GM21381 (cell line): ENCODE measurements at regions not wholly inside any gene's neighbourhood (a gene's known extent, or its start where the extent isn't known, plus 50 kb on each side); places are given as distances from the start of the nearest gene placed in this dataset.
"Not testable (repeated sequence)": the region's sequence is repeated elsewhere in the genome, so short reads cannot be mapped to it uniquely, and the experiment has no call there.

Source experiments
- ATAC-seq: cut with Tn5 transposase; IDR thresholded peaks from one replicate; pipeline ENCODE4 v1.9.1; 2021; ENCODE audit warnings: mild to moderate bottlenecking, moderate library complexity; ENCODE audit not compliant: unreplicated experiment

- not testable (repeated sequence) for ATAC-seq
These were observed 57.4 kb downstream of the FTHL17 start for GRCh38 chrX:31014474-31014873.

GRCh38 chrX:31012509-31013025 lies 59.3 kb downstream of the FTHL17 start:
- no peak for ATAC-seq

DNA sequence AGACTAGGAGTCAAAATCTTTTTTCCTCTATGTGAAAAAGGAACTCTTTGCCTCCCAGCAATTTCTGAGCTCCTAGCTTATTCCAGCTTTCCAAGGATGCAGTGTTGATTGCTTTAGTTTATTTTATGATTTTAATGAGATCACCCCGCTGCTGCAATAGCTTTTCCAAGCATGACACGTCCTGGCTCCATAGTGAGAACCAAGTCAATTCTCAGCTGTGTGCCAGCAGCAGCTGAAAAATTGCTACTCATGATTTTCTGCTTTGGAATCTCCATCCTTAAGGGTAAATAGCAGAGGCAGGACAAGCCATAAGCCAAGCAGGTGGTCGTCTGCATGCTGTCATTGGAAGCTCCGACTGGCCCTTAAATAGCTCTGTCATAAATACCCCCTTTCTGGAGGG lies 64.5 kb downstream of the FTHL17 start:
- ATAC-seq = no peak

- ATAC-seq = no peak
These were observed 65.8 kb downstream of the FTHL17 start for GRCh38 chrX:31006027-31006426.

GRCh38 chrX:30997411-30997810 lies 74.4 kb downstream of the FTHL17 start:
- no peak for ATAC-seq

DNA sequence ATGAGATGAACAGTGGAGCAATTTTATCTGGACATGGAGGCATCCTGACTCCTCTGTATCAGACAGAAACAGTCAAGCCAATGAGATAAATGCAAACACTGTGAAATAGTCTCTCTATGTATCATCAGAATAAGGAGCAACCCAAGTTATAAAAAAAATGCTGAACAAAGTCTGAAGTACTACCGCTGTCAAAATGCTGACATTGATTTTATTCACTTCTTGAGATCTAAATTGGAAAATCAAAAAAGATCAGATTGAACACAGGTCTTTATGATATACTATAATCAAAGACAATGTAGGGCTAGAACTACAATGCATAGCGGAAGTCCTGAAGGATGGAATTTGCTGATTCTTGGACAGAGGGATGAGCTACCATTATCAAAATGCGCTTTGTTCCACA lies 76.1 kb downstream of the FTHL17 start:
- no peak for ATAC-seq

DNA sequence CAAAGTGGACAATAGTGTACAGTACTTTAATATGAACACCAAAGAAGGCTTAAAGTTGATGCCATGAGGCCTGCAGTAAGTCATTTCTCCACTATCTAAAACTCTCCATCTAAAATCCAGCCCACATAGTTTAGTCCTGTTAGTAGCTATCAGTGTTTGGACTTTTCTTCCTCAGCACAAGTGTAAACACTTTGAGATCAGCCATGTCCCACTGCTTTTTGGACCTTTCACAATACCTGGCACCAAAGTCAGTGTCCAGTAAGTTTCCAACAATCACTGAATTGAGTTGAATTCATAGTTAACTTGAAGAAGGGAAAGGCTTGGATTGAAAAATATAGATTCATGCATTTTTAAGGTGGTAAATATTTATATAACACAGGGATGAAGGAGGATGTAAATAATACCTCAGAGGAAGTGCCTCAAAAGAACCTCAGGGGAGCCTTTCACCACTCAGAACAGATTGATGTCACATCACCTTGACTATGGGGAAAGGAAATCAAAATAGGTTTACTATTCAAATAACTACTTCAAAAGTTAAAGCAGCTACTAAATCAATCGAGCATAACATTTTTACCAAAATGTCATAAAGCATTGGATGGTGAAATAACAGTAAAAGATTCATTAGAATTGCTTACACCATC lies 76.7 kb downstream of the FTHL17 start:
- no peak for ATAC-seq

DNA sequence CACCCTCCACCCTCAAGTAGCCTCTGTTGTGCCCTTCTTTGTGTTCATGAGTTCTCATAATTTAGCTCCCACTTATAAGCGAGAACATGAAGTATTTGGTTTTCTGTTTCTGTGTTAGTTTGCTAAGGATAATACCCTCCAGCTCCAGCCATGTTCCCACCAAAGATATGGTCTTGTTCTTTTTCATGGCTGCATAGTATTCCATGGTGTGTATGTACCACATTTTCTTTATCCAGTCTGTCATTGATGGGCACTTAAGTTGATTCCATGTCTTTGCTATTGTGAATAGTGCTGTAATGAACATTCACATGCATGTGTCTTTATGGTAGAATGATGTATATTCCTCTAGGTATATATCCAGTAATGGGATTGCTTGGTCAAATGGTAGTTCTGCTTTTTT lies 77.8 kb downstream of the FTHL17 start:
- ATAC-seq = not testable (repeated sequence)

- no peak for ATAC-seq
These were observed 79.4 kb downstream of the FTHL17 start for GRCh38 chrX:30992381-30992904.

DNA sequence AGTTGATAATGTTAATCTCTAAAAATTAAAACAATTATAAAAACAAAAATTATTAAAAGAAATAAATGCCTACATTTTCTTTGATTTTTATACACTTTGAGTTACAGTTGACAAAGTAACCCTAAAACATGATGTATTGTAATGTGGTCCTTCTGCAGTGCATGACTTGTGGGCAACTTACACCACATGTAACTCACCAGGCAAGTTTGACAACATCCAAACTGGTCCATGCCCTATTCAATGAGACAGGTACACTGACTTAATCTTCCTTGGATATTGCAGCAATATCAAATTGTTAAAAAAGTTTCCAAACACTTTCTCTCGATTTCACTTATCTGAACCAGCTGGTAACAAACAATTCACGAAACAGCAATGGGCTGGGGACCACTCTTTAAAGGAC lies 81.5 kb downstream of the FTHL17 start:
- ATAC-seq = no peak

GRCh38 chrX:30982467-30982866 lies 89.4 kb downstream of the FTHL17 start:
- no peak for ATAC-seq

DNA sequence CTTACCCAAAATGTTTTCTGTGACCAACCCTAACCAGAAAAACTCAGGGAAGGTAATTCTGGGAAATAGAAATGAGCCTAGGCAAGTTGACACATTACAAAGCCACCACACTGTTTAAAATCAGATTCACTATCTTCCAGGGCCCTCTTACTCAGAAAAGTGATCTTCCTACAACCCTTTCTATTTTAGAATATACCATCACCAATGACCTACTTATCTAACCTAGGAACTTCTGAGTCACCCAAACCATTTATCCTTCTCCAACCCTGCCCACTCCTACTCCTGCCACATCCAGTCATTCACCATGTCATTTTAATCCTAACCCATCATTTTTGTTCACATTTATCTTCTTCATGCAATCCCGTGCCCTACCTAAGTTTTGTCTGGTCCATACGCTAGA lies 89.9 kb downstream of the FTHL17 start:
- ATAC-seq = no peak

DNA sequence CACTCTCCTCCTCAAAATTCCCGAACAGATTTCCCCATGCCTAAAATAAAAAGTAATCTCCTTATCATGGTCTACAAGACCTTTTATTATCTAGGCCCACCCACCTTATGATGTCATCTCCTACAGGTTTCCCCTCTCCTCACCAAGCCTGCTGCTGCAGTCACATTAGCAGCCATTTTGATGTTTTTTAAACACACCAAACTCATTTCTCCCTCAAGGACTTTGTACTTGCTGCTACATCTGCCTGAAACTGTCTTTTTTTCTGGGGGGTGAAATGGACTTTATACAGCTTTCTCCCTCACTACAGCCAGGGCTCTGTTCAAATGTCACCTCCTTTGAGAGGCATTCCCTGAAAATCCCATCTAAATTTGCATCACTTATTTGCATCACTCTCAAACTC lies 90.2 kb upstream of the TAB3 start:
- ATAC-seq = no peak

DNA sequence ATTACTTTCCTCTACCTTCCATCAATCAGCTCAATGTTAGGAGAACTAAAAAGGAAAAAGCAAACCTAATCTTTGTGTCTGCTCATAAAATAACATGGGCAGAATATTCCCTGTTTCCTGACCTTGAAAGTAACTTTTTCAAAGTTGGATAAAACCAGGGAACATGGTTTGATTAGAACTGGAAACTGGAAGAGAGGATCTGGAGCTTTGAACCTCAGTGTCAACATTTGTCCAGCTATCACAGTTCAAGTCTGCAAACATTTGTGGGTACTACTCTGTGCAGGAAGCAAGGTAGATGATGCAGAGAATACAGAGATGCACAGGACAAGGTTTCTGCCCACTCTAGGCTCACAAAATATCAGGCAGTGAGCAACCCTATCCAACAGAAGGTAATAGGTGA lies 86.4 kb upstream of the TAB3 start:
- no peak for ATAC-seq

GRCh38 chrX:30973784-30974427 lies 84.9 kb upstream of the TAB3 start:
- no peak for ATAC-seq

GRCh38 chrX:30971774-30972603 lies 82.9 kb upstream of the TAB3 start:
- ATAC-seq = peak; percentile 97

DNA sequence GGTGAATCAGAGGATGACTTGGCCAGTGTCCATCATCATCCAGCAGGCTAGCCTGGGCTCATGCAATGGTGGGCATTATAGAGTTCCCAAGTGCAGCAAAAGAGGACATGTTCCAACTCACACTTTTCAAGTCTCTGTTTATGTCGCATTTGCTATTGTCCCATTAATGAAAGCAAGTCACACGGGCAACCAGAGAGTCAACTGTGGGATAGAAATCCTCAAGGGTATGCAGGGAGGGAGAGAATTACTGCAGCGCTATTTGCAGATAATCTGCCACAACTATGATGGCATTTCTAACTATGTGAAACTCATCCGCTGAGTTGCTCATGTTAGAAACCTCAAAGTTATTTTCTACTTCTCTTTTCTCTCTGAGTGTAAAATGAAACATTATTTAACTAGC lies 78.5 kb upstream of the TAB3 start:
- ATAC-seq = no peak

- no peak for ATAC-seq
These were observed 76.7 kb upstream of the TAB3 start for GRCh38 chrX:30965767-30966166.

- no peak for ATAC-seq
These were observed 72.5 kb upstream of the TAB3 start for GRCh38 chrX:30961387-30962174.

GRCh38 chrX:30957753-30958152 lies 68.7 kb upstream of the TAB3 start:
- ATAC-seq = no peak

DNA sequence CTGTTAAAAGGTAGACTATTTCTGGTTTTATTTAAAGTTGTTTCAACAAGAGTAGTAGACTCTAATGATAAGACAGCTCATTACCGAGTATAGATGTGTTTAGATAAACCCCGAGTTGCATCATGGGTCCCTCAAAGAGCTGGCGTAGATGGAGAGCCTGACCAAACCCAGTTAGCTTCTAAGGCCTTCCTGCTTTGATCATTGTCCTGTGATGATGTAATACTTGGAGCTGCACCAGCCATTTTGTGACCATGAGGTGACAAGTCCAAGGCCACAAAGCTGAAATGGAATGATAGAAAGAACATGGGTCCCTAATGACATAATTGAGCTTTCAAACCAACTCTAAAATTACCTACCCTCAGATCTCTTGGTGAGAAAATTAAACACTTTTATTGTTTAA lies 66.6 kb upstream of the TAB3 start:
- no peak for ATAC-seq
